ENCODE measurements at regions not wholly inside any gene's neighbourhood (a gene's known extent, or its start where the extent isn't known, plus 50 kb on each side); places are given as distances from the start of the nearest gene placed in this dataset.

GRCh38 chr3:96410006-96410730 lies 404.2 kb upstream of the EPHA6 start:
- DNase-seq, result no peak
- H3K36me3 ChIP-seq, result no peaks in the 10 kb centered on the region
- TF ChIP-seq POLR2A (IDR thresholded peaks at IDR 0.05) (no peak), CTCF (IDR thresholded peaks at IDR 0.05) (no peak)

DNA sequence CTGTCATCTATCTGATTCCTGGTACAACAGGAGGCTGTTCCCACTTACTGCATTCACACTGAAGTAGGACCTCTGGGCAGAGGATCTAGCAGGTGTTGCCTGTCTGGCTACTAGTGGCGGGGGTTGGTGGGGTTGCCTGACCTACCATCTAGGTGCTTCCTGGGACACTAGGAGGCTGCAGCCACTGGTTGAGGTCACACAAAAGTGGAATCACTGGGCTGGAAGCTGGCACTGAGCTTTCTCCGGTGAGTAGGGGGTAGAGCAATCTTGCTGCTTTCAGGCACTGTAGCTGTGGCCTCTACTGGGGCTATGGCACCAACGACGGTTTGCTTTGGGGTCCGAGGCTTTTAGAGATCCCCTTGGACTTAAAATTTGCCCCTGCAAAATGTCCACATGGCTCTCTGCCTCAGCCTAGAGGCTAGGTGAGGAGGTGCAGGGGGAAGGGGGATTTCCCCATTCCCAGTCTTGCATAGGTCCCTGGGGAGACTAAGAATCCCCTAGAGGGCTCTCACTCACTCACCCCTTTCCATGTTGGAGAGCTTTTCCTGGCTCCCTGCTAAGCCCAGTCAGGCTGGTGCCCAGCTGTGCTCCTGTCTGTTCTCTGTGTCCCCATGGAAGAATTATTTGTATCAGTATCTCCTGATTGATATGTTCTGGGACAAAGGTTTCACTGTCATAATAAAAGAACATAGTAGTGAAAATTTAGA lies 397.7 kb upstream of the EPHA6 start:
- H3K27ac ChIP-seq, result no peak overlapping the region

More at GRCh38 chr3:96410006-96410730, 404.2 kb upstream of the EPHA6 start:
- Histone ChIP-seq H3K9me3 (no peaks in the 10 kb centered on the region), H3K4me3 (no peak overlapping the region), H3K27me3 (no peaks in the 10 kb centered on the region), H3K27ac (no peak overlapping the region), H3K4me1 (no peaks in the 10 kb centered on the region)

GRCh38 chr3:96428097-96428496 lies 386.3 kb upstream of the EPHA6 start:
- Histone ChIP-seq H3K4me1 (no peaks in the 10 kb centered on the region), H3K27me3 (no peaks in the 10 kb centered on the region), H3K4me3 (no peak overlapping the region), H3K27ac (no peak overlapping the region), H3K36me3 (no peaks in the 10 kb centered on the region), H3K9me3 (no peaks in the 10 kb centered on the region)
- no peak for DNase-seq
- TF ChIP-seq CTCF (IDR thresholded peaks at IDR 0.05) (no peak), POLR2A (IDR thresholded peaks at IDR 0.05) (no peak)

More for the DNA sequence above, 397.7 kb upstream of the EPHA6 start:
- H3K36me3 ChIP-seq, result no peaks in the 10 kb centered on the region
- H3K4me3 ChIP-seq, result no peak overlapping the region
- no peak for DNase-seq
- H3K9me3 ChIP-seq, result no peaks in the 10 kb centered on the region
- TF ChIP-seq POLR2A (IDR thresholded peaks at IDR 0.05) (no peak), CTCF (IDR thresholded peaks at IDR 0.05) (no peak)
- no peaks in the 10 kb centered on the region for H3K27me3 ChIP-seq
- no peaks in the 10 kb centered on the region for H3K4me1 ChIP-seq

DNA sequence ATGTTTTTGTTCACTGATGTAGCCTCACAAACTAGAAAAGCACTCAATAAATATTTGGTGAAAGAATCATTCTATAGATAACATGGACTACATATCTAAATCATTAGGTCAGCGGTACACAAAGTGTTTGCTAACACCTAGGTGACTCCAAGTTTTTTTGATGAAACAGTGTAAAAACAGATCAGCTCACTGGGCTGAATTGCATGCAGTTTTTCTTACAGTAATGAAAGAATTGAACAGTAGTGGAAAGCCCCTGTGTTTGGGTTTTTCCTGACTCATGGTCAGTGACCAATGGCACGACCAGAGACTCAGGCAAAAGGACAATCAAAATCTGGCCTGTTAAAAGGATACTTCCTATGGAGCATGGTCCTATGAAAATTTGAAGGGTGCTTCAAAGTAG lies 384.3 kb upstream of the EPHA6 start:
- DNase-seq, result no peak
- Histone ChIP-seq H3K4me3 (no peak overlapping the region), H3K4me1 (no peaks in the 10 kb centered on the region), H3K27ac (no peak overlapping the region), H3K27me3 (no peaks in the 10 kb centered on the region), H3K36me3 (no peaks in the 10 kb centered on the region), H3K9me3 (no peaks in the 10 kb centered on the region)
- TF ChIP-seq CTCF (IDR thresholded peaks at IDR 0.05), result no peak
- no peak for TF ChIP-seq POLR2A (IDR thresholded peaks at IDR 0.05)

DNA sequence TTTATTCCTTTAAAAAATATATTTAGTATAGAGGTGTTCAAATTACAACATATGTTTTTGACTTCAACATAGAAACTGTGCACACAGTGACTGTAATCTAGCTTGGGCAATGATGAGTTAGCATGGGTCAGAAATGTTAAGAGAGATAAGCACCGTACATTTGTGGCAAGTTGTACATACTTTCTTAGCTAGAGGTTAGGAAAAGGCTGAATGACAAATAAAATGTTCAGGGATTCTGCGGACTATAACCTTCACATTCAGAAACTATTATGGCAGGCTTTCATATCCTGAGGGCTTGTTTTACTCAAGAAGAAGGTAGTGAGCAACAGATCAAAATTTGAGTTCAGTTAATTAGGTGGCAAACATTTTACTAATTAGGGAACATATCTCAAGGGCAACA lies 379.7 kb upstream of the EPHA6 start:
- H3K9me3 ChIP-seq, result no peaks in the 10 kb centered on the region
- no peaks in the 10 kb centered on the region for H3K36me3 ChIP-seq
- TF ChIP-seq POLR2A (IDR thresholded peaks at IDR 0.05) (no peak), CTCF (IDR thresholded peaks at IDR 0.05) (no peak)
- no peak for DNase-seq
- H3K27ac ChIP-seq, result no peak overlapping the region
- H3K27me3 ChIP-seq, result no peaks in the 10 kb centered on the region
- H3K4me3 ChIP-seq, result no peak overlapping the region
- no peaks in the 10 kb centered on the region for H3K4me1 ChIP-seq

Data from Peyer's patch (tissue), 4 donors.